Fibroblast of lung (primary cell): ENCODE measurements at regions not wholly inside any gene's neighbourhood (a gene's known extent, or its start where the extent isn't known, plus 50 kb on each side); places are given as distances from the start of the nearest gene placed in this dataset.

Source experiments
- DNase-seq, 2 donors: peaks; one replicate each; pipeline versions ENCODE4 v3.0.0 to v3.0.0-alpha.2; 2010; ENCODE audit warnings: low read depth in 2 of 2
- H2AFZ ChIP-seq: 2 replicates; pipeline ENCODE4 v1.5.1; 2012; ENCODE audit warnings: low read length, control low read depth, inconsistent platforms
- H3K27ac ChIP-seq: 2 replicates; pipeline ENCODE4 v1.5.1; 2011; ENCODE audit warnings: low read length, control low read depth; ENCODE audit not compliant: insufficient read depth
- H3K27me3 ChIP-seq: 2 replicates; pipeline ENCODE4 v1.5.1; 2011; ENCODE audit warnings: mild to moderate bottlenecking, low read length; ENCODE audit not compliant: control insufficient read depth, insufficient read depth
- H3K36me3 ChIP-seq: 2 replicates; pipeline ENCODE4 v1.5.1; 2011; ENCODE audit warnings: low read length; ENCODE audit not compliant: control insufficient read depth, insufficient read depth
- H3K4me1 ChIP-seq: 2 replicates; pipeline ENCODE4 v1.5.1; 2011; ENCODE audit warnings: low read length; ENCODE audit not compliant: control insufficient read depth, insufficient read depth; ENCODE audit errors: extremely low read depth
- H3K4me2 ChIP-seq: 2 replicates; pipeline ENCODE4 v1.5.1; 2011; ENCODE audit warnings: low read length, control low read depth; ENCODE audit not compliant: insufficient read depth; ENCODE audit errors: extremely low read depth
- H3K4me3 ChIP-seq, 4 experiments: fragments of 200-600 bp in 1 of 4; sonication (generic) in 1 of 4; replicated peaks in 1 of 4; 2 replicates each; pipeline ENCODE4 v1.5.1; 2011 to 2016; ENCODE audit warnings: low read length in 4 of 4, low read depth in 3 of 4, mild to moderate bottlenecking in 3 of 4, control low read depth in 2 of 4, inconsistent platforms in 1 of 4, mixed read lengths in 1 of 4; ENCODE audit not compliant: insufficient read depth in 1 of 4; ENCODE audit errors: control extremely low read depth in 1 of 4
- H3K79me2 ChIP-seq: 2 replicates; pipeline ENCODE4 v1.5.1; 2012; ENCODE audit warnings: mild to moderate bottlenecking, low read length, inconsistent platforms; ENCODE audit not compliant: control insufficient read depth, insufficient read depth
- H3K9ac ChIP-seq: 2 replicates; pipeline ENCODE4 v1.5.1; 2011; ENCODE audit warnings: mild to moderate bottlenecking, low read length, control low read depth; ENCODE audit not compliant: insufficient read depth
- H3K9me3 ChIP-seq: 2 replicates; pipeline ENCODE4 v1.5.1; 2012; ENCODE audit warnings: low read depth, low read length; ENCODE audit not compliant: control insufficient read depth, insufficient read depth
- H4K20me1 ChIP-seq: 2 replicates; pipeline ENCODE4 v1.5.1; 2011; ENCODE audit warnings: low read length; ENCODE audit not compliant: control insufficient read depth, insufficient read depth; ENCODE audit errors: extremely low read depth
- EZH2 ChIP-seq: IDR thresholded peaks from 2 replicates; pipeline ENCODE4 v1.5.1; 2012; ENCODE audit warnings: low read length, control low read depth, mild to moderate bottlenecking; ENCODE audit errors: missing control alignments
- TF ChIP-seq, protein P1 (sequence below), 2 donors: IDR thresholded peaks in 1 of 2; conservative IDR thresholded peaks in 1 of 2; 1 replicate in 1 of 2; 2 replicates in 1 of 2; pipeline ENCODE4 v1.5.1; 2011 to 2012; ENCODE audit warnings: low read length in 2 of 2, control low read depth in 1 of 2, inconsistent platforms in 1 of 2, low read depth in 1 of 2, mild to moderate bottlenecking in 1 of 2

DNA sequence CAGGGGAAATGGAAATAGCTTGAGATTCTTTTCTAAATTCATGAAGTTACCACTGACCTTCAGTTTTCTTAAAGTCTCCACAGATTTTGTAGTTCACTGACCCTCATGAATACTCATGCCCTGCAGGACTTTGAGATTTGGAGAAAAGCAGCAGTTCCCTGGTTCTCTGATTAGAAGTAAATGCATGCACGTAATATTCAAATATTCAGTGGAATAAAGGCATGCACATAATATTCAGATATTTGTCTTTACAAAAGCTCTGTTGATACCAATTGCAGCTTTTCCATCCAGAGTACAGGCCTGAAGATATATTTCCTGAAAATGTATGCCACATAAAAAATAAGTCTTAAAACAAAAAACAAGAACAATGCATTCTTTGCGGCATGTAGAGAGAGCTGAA lies 219.8 kb downstream of the ADCYAP1 start:
- Histone ChIP-seq H2AFZ (no peak overlapping the region), H3K4me3 (no peak overlapping the region), H3K79me2 (no peaks in the 10 kb centered on the region), H4K20me1 (no peaks in the 10 kb centered on the region), H3K4me2 (no peak overlapping the region), H3K4me1 (no peaks in the 10 kb centered on the region), H3K9ac (no peak overlapping the region), H3K36me3 (no peaks in the 10 kb centered on the region), H3K27me3 (no peaks in the 10 kb centered on the region), H3K27ac (no peak overlapping the region), H3K9me3 (no peaks in the 10 kb centered on the region)
- no peak for TF ChIP-seq EZH2
- TF ChIP-seq, protein P1, sequence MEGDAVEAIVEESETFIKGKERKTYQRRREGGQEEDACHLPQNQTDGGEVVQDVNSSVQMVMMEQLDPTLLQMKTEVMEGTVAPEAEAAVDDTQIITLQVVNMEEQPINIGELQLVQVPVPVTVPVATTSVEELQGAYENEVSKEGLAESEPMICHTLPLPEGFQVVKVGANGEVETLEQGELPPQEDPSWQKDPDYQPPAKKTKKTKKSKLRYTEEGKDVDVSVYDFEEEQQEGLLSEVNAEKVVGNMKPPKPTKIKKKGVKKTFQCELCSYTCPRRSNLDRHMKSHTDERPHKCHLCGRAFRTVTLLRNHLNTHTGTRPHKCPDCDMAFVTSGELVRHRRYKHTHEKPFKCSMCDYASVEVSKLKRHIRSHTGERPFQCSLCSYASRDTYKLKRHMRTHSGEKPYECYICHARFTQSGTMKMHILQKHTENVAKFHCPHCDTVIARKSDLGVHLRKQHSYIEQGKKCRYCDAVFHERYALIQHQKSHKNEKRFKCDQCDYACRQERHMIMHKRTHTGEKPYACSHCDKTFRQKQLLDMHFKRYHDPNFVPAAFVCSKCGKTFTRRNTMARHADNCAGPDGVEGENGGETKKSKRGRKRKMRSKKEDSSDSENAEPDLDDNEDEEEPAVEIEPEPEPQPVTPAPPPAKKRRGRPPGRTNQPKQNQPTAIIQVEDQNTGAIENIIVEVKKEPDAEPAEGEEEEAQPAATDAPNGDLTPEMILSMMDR (conservative IDR thresholded peaks at IDR 0.05 in 1 of 2, IDR thresholded peaks at IDR 0.05 in 1 of 2; ENCODE audit: low read depth in 1 of 2, low read length in 2 of 2), result no peak
- no peak for DNase-seq

DNA sequence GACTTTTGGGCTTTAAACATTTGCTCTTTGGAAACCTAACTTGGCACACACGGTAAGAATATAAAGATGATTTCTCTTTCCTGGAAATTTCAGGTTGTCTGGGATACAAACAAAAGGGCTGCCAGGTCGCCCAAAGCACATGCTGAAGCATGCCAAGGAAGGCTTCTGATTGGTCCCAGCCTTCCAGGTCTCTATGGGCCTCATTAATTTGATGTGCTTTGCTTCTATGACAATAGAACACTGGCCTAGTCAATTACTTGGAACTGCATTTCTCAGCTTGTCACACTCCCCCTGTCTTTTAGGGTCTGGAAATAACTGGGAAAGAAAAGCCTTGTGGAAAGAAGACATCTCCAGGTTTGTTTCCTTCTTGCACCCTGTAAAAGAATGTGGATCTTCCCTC lies 228.9 kb downstream of the ADCYAP1 start:
- H4K20me1 ChIP-seq, result no peaks in the 10 kb centered on the region
- no peaks in the 10 kb centered on the region for H3K36me3 ChIP-seq
- H3K79me2 ChIP-seq, result no peaks in the 10 kb centered on the region
- H3K4me3 ChIP-seq, result no peak overlapping the region
- H3K4me2 ChIP-seq, result no peak overlapping the region
- H3K27me3 ChIP-seq, result no peaks in the 10 kb centered on the region
- no peak overlapping the region for H2AFZ ChIP-seq
- no peaks in the 10 kb centered on the region for H3K4me1 ChIP-seq
- no peak for TF ChIP-seq EZH2
- TF ChIP-seq, protein P1 (conservative IDR thresholded peaks at IDR 0.05 in 1 of 2, IDR thresholded peaks at IDR 0.05 in 1 of 2; ENCODE audit: low read depth in 1 of 2, low read length in 2 of 2), result no peak
- no peak overlapping the region for H3K9ac ChIP-seq
- no peak overlapping the region for H3K27ac ChIP-seq
- no peaks in the 10 kb centered on the region for H3K9me3 ChIP-seq
- DNase-seq, result no peak

DNA sequence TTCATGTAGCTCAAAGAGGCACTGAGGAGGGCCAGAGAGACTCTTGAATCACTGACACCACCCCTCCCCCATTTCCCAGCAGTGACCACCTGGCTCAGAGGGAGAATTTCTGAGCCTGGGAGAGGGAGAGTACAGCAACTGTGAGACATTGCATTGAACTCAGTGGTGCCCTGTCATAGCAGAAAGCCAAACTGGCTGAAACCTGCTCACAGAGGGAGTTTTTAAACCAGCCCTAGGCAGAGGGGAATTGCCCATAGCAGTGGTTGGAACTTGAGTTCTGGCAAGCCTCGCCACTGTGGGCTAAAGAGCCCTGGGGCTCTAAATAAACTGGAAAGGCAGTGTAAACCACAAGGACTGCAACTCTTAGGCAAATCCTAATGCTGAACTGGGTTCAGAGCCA lies 243.1 kb downstream of the ADCYAP1 start:
- Histone ChIP-seq H3K36me3 (no peaks in the 10 kb centered on the region), H3K4me3 (no peak overlapping the region)

More for the DNA sequence above, 243.1 kb downstream of the ADCYAP1 start:
- no peaks in the 10 kb centered on the region for H4K20me1 ChIP-seq
- TF ChIP-seq EZH2, result no peak
- TF ChIP-seq, protein P1 (conservative IDR thresholded peaks at IDR 0.05 in 1 of 2, IDR thresholded peaks at IDR 0.05 in 1 of 2; ENCODE audit: low read depth in 1 of 2, low read length in 2 of 2), result no peak
- H3K9ac ChIP-seq, result no peak overlapping the region
- H3K9me3 ChIP-seq, result no peaks in the 10 kb centered on the region
- no peaks in the 10 kb centered on the region for H3K4me1 ChIP-seq
- no peaks in the 10 kb centered on the region for H3K27me3 ChIP-seq
- no peak overlapping the region for H2AFZ ChIP-seq
- no peaks in the 10 kb centered on the region for H3K79me2 ChIP-seq
- H3K4me2 ChIP-seq, result no peak overlapping the region
- no peak for DNase-seq
- no peak overlapping the region for H3K27ac ChIP-seq
